HepG2 (cell line): ENCODE measurements at regions not wholly inside any gene's neighbourhood (a gene's known extent, or its start where the extent isn't known, plus 50 kb on each side); places are given as distances from the start of the nearest gene placed in this dataset.

Source experiments
- ATAC-seq: fragments of 200-7000 bp; cut with Tn5 transposase; 3 replicates; pipeline ENCODE4 v1.9.1; 2020; ENCODE audit warnings: mild to moderate bottlenecking, moderate library complexity
- BruUV-seq: library from RNA; stranded (reverse); fragments of 400-500 nt; replicated peaks from 2 replicates; lab custom pipeline; 2021; lab: Mats Ljungman, UMichigan
- CTCF ChIA-PET: fragments of 300-600 bp; formaldehyde crosslinking; extraction: SDS; loops from one replicate; lab custom pipeline; 2021; ENCODE audit warnings: low total read pairs, inconsistent platforms, low intra/inter-chr PET ratio; lab: Yijun Ruan, JAX
- POLR2A ChIA-PET: fragments of 350-600 bp; sonication (Branson Sonifier 250); formaldehyde crosslinking; loops from one replicate; lab custom pipeline; 2020; ENCODE audit warnings: antibody characterized with exemption, inconsistent platforms; lab: Yijun Ruan, JAX
- DNase-seq: peaks from one replicate; pipeline ENCODE4 v3.0.0-alpha.2; 2015; ENCODE audit warnings: low spot score
- FAIRE-seq: peaks from 3 replicates; lab custom pipeline; 2011; peaks lifted over from hg19 to GRCh38; lab: Jason Lieb, UNC
- H2AFZ ChIP-seq: one replicate; pipeline ENCODE4 v1.6.1; 2011; ENCODE audit warnings: low read length, inconsistent platforms
- H3K27ac ChIP-seq: fragments of 300-600 bp; 3 replicates; pipeline ENCODE4 v1.8.0; 2011; ENCODE audit warnings: mixed run types, mild to moderate bottlenecking, mixed read lengths, low read length, inconsistent platforms; ENCODE audit not compliant: insufficient read depth; ENCODE audit errors: extremely low read length
- H3K27me3 ChIP-seq, 2 experiments: fragments of 200-600 bp in 1 of 2; 2 replicates in 1 of 2; 3 replicates in 1 of 2; pipeline versions ENCODE4 v1.6.0 to v1.8.0; 2011; ENCODE audit warnings: low read length in 2 of 2, mild to moderate bottlenecking in 2 of 2, moderate library complexity in 2 of 2, inconsistent platforms in 1 of 2; ENCODE audit not compliant: insufficient read depth in 2 of 2, control insufficient read depth in 1 of 2
- H3K36me3 ChIP-seq, 2 experiments: fragments of 200-600 bp in 1 of 2; replicated peaks in 1 of 2; 2 replicates in 1 of 2; 3 replicates in 1 of 2; pipeline versions ENCODE4 v1.5.1 to v1.8.0; 2011; ENCODE audit warnings: low read length in 2 of 2, inconsistent platforms in 1 of 2; ENCODE audit not compliant: insufficient read depth in 2 of 2, control insufficient read depth in 1 of 2
- H3K4me1 ChIP-seq: 2 replicates; pipeline ENCODE4 v1.5.1; 2012; ENCODE audit warnings: low read length, inconsistent platforms; ENCODE audit not compliant: insufficient read depth
- H3K4me2 ChIP-seq: 2 replicates; pipeline ENCODE4 v1.6.0; 2011; ENCODE audit warnings: low read depth, low read length, inconsistent platforms
- H3K4me3 ChIP-seq, 3 experiments: fragments of 200-600 bp in 1 of 3; sonication (generic), shearing (Covaris generic) in 1 of 3; replicated peaks in 1 of 3; 2 replicates each; pipeline ENCODE4 v1.5.1; 2011 to 2016; ENCODE audit warnings: low read length in 3 of 3, inconsistent platforms in 2 of 3, low read depth in 2 of 3, mild to moderate bottlenecking in 2 of 3, control low read depth in 1 of 3, mixed read lengths in 1 of 3; ENCODE audit not compliant: insufficient read depth in 1 of 3
- H3K79me2 ChIP-seq: one replicate; pipeline ENCODE4 v1.6.1; 2011; ENCODE audit warnings: low read length, inconsistent platforms; ENCODE audit not compliant: insufficient read depth
- H3K9ac ChIP-seq: 2 replicates; pipeline ENCODE4 v1.6.0; 2011; ENCODE audit warnings: mild to moderate bottlenecking, low read depth, low read length, inconsistent platforms; ENCODE audit not compliant: insufficient read depth
- H3K9me3 ChIP-seq: 2 replicates; pipeline ENCODE4 v1.5.1; 2012; ENCODE audit warnings: mild to moderate bottlenecking, low read length
- H4K20me1 ChIP-seq: 2 replicates; pipeline ENCODE4 v1.6.0; 2011; ENCODE audit warnings: inconsistent platforms, mild to moderate bottlenecking, low read length, moderate library complexity; ENCODE audit not compliant: insufficient read depth
- CENPT ChIP-seq: sonication (generic); formaldehyde crosslinking; IDR thresholded peaks from 2 replicates; pipeline ENCODE4 v1.8.0; 2022; ENCODE audit warnings: low read depth, mild to moderate bottlenecking, moderate library complexity, missing genetic modification reagents
- ERF ChIP-seq: IDR thresholded peaks from 2 replicates; pipeline ENCODE4 v1.6.1; 2018; ENCODE audit warnings: missing biosample characterization, missing genetic modification reagents
- HIC2 ChIP-seq: sonication (generic); formaldehyde crosslinking; IDR thresholded peaks from 2 replicates; pipeline ENCODE4 v1.9.0; 2022; ENCODE audit warnings: low read depth, missing genetic modification reagents
- HMGXB3 ChIP-seq: sonication (generic); formaldehyde crosslinking; IDR thresholded peaks from 2 replicates; pipeline ENCODE4 v1.4.0; 2020; ENCODE audit warnings: missing genetic modification reagents, borderline replicate concordance
- IKZF5 ChIP-seq: IDR thresholded peaks from 2 replicates; pipeline ENCODE4 v1.6.1; 2018; ENCODE audit warnings: missing genetic modification reagents, mild to moderate bottlenecking, missing compliant biosample characterization
- KLF6 ChIP-seq: IDR thresholded peaks from 2 replicates; pipeline ENCODE4 v1.8.0; 2016; ENCODE audit warnings: missing biosample characterization, missing genetic modification reagents
- NFIC ChIP-seq: IDR thresholded peaks from 2 replicates; pipeline ENCODE4 v1.6.1; 2012; ENCODE audit warnings: mild to moderate bottlenecking, low read length, inconsistent platforms
- NR2C2 ChIP-seq: sonication (generic); formaldehyde crosslinking; IDR thresholded peaks from 2 replicates; pipeline ENCODE4 v1.4.0; 2020; ENCODE audit warnings: missing genetic modification reagents, mild to moderate bottlenecking, moderate library complexity, borderline replicate concordance
- NR3C1 ChIP-seq: sonication (generic); formaldehyde crosslinking; IDR thresholded peaks from 2 replicates; pipeline ENCODE4 v1.4.0; 2020; ENCODE audit warnings: missing genetic modification reagents
- SSRP1 ChIP-seq: IDR thresholded peaks from 2 replicates; pipeline ENCODE4 v1.6.1; 2016; ENCODE audit warnings: control low read depth
- TEAD3 ChIP-seq: optimal IDR thresholded peaks from 2 replicates; pipeline ENCODE3; 2016; ENCODE audit warnings: borderline replicate concordance
- ZNF639 ChIP-seq: conservative IDR thresholded peaks from 2 replicates; pipeline ENCODE4 v1.6.1; 2018; ENCODE audit warnings: missing genetic modification reagents
- WGBS: methylation state at CpG from one replicate; pipeline ENCODE4 v1.1.6; 2017; ENCODE audit warnings: low lambda C conversion rate; 5-methylcytosine and 5-hydroxymethylcytosine counted together
- in situ Hi-C: cut with HindIII; loops from 2 replicates; pipeline ENCODE4 v1.10.0; 2017; ENCODE audit warnings: low pct_unique_long_range_greater_than_20kb; ENCODE audit not compliant: extremely low pct_ligation_motif_present
- intact Hi-C: fragments of 100-400 bp; cut with micrococcal nuclease; formaldehyde crosslinking; loops from one replicate; pipeline ENCODE4 v1.10.0; 2022; ENCODE audit not compliant: unreplicated experiment

GRCh38 chr7:130789436-130789835 lies 55.4 kb upstream of the KLF14 start:
- in situ Hi-C loops = no loop called here
- no peak overlapping the region for H3K4me2 ChIP-seq
- TF ChIP-seq HMGXB3 (CRISPR knock-in tag) = no peak
- TF ChIP-seq ERF (CRISPR knock-in tag) = no peak
- TF ChIP-seq NR2C2 (CRISPR knock-in tag) = no peak
- TF ChIP-seq CENPT (CRISPR knock-in tag) = no peak
- TF ChIP-seq KLF6 = no peak
- TF ChIP-seq ZNF639 (CRISPR knock-in tag) = no peak
- TF ChIP-seq SSRP1 = no peak
- TF ChIP-seq HIC2 (CRISPR knock-in tag) = no peak
- TF ChIP-seq NFIC = no peak
- TF ChIP-seq TEAD3 (CRISPR knock-in tag) = no peak
- no peak for TF ChIP-seq IKZF5 (CRISPR knock-in tag)
- TF ChIP-seq NR3C1 (CRISPR knock-in tag) = no peak
- H4K20me1 ChIP-seq = no peaks in the 10 kb centered on the region
- POLR2A ChIA-PET = no interaction called here
- H3K79me2 ChIP-seq = no peaks in the 10 kb centered on the region
- intact Hi-C loops = no loop called here
- DNase-seq (no peak), FAIRE-seq (no peak), ATAC-seq (no peak)
- peaks cover 9% of the 10 kb centered on the region for H3K4me1 ChIP-seq
- no peaks in the 10 kb centered on the region for H3K27me3 ChIP-seq
- H2AFZ ChIP-seq = no peak overlapping the region
- CTCF ChIA-PET = no interaction called here
- 5% methylated on average over 3 of the region's 3 CpGs for WGBS
- H3K27ac ChIP-seq = no peak overlapping the region
- BruUV-seq = no TSS peak
- no peaks in the 10 kb centered on the region for H3K36me3 ChIP-seq
- no peaks in the 10 kb centered on the region for H3K9me3 ChIP-seq
- no peak overlapping the region for H3K4me3 ChIP-seq
- no peak overlapping the region for H3K9ac ChIP-seq
